ENCODE measurements at regions not wholly inside any gene's neighbourhood (a gene's known extent, or its start where the extent isn't known, plus 50 kb on each side); places are given as distances from the start of the nearest gene placed in this dataset.

DNA sequence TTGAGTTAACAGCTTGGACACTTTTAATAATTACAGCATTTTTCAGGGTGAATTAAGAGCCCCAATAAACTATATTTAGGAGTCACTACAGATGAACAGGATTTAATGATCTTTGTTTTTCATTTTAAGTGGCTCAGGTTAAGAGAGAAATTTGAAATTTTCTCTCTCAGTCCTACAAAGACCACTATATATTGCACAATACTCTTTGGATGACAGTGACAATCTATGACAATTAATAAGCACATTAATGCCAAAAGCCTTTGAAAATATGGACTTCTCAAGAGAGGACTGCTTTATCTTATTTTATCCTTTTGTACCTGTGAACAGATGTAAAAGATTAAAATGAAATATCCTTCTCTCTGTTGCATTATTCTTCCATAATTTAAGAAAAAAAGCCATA lies 151.1 kb upstream of the IRX5 start:
- TF ChIP-seq POLR2A (IDR thresholded peaks at IDR 0.05) = no peak
- TF ChIP-seq, protein P1, sequence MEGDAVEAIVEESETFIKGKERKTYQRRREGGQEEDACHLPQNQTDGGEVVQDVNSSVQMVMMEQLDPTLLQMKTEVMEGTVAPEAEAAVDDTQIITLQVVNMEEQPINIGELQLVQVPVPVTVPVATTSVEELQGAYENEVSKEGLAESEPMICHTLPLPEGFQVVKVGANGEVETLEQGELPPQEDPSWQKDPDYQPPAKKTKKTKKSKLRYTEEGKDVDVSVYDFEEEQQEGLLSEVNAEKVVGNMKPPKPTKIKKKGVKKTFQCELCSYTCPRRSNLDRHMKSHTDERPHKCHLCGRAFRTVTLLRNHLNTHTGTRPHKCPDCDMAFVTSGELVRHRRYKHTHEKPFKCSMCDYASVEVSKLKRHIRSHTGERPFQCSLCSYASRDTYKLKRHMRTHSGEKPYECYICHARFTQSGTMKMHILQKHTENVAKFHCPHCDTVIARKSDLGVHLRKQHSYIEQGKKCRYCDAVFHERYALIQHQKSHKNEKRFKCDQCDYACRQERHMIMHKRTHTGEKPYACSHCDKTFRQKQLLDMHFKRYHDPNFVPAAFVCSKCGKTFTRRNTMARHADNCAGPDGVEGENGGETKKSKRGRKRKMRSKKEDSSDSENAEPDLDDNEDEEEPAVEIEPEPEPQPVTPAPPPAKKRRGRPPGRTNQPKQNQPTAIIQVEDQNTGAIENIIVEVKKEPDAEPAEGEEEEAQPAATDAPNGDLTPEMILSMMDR (IDR thresholded peaks at IDR 0.05) = no peak
